ENCODE measurements at regions not wholly inside any gene's neighbourhood (a gene's known extent, or its start where the extent isn't known, plus 50 kb on each side); places are given as distances from the start of the nearest gene placed in this dataset.

DNA sequence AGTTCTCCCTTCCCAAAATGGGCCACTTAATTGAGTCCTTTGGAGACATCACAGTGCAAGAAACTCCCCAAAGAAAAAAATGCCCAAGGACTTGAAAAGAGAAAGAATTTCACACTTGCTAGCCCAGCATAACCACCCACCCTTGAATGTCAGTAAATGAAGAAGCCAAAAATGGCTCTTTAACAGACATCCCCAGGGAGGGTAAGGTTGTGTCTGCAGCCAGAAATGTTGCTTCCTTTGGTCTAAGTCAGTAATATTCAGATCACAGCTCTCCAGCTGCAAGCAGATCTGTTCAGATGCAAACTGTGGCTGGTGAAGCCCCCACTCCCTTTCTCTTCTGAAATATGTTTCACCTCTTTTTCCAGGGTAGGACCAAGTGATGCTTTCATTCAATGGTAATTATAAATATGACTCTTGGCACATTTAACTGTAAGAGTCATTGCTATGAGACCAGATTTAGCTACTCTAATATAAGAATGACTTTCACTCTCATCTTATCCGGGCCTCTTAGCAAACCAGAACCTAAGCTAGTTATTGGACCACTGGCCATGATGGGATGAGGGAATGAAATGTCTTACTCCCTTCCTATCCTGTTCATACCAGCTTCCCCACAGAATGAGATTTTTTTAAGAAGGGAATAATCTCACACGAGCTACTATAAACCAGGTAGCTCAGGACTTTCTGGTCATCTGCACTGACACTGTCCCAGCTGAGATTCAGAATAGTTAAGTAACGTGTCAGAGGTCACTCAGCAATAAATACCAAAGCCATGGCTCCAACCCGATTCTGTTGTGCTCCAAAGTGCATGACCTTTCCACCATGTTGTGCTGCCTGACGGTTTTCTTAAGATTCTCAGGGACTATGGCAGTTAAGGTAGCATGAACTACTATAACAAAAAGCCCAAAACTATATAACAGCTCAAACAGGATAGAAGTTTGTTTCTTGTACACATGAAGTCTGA lies 234.1 kb downstream of the FOXO1 start:
- Histone ChIP-seq H3K9me3 (no peaks in the 10 kb centered on the region), H3K27ac (no peak overlapping the region), H3K27me3 (no peaks in the 10 kb centered on the region), H3K4me1 (ENCODE audit: control insufficient read depth in 1 of 2, insufficient read depth in 1 of 2, low read depth in 1 of 2, low read length in 1 of 2) (no peaks in the 10 kb centered on the region), H3K4me3 (ENCODE audit: low read depth in 1 of 2, low read length in 1 of 2) (no peak overlapping the region), H3K36me3 (no peaks in the 10 kb centered on the region)
- TF ChIP-seq, protein P1, sequence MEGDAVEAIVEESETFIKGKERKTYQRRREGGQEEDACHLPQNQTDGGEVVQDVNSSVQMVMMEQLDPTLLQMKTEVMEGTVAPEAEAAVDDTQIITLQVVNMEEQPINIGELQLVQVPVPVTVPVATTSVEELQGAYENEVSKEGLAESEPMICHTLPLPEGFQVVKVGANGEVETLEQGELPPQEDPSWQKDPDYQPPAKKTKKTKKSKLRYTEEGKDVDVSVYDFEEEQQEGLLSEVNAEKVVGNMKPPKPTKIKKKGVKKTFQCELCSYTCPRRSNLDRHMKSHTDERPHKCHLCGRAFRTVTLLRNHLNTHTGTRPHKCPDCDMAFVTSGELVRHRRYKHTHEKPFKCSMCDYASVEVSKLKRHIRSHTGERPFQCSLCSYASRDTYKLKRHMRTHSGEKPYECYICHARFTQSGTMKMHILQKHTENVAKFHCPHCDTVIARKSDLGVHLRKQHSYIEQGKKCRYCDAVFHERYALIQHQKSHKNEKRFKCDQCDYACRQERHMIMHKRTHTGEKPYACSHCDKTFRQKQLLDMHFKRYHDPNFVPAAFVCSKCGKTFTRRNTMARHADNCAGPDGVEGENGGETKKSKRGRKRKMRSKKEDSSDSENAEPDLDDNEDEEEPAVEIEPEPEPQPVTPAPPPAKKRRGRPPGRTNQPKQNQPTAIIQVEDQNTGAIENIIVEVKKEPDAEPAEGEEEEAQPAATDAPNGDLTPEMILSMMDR (IDR thresholded peaks at IDR 0.05): no peak

DNA sequence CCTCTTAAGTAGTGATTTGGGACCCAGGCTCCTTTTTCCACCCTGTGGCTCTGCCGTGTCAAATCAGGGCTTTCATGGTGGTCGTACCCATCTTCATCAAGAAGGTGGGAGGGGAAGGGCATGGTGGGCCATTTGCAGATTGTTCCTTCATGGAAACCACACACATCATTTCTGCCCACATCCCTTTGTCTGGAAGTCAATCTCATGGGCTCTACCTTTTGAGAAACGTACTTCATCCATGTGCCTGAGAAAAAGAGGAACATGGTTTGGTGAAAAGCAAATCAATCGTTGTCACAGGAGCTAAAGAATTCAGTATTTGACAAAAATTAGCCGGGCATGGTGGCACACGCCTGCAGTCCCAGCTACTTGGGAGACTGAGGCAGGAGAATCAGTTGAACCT lies 233.4 kb downstream of the FOXO1 start:
- no peak overlapping the region for H3K27ac ChIP-seq
- no peak overlapping the region for H3K4me3 ChIP-seq (ENCODE audit: low read depth in 1 of 2, low read length in 1 of 2)
- no peaks in the 10 kb centered on the region for H3K36me3 ChIP-seq
- H3K27me3 ChIP-seq: no peaks in the 10 kb centered on the region
- no peaks in the 10 kb centered on the region for H3K4me1 ChIP-seq (ENCODE audit: control insufficient read depth in 1 of 2, insufficient read depth in 1 of 2, low read depth in 1 of 2, low read length in 1 of 2)
- TF ChIP-seq, protein P1 (IDR thresholded peaks at IDR 0.05): no peak
- H3K9me3 ChIP-seq: no peaks in the 10 kb centered on the region

DNA sequence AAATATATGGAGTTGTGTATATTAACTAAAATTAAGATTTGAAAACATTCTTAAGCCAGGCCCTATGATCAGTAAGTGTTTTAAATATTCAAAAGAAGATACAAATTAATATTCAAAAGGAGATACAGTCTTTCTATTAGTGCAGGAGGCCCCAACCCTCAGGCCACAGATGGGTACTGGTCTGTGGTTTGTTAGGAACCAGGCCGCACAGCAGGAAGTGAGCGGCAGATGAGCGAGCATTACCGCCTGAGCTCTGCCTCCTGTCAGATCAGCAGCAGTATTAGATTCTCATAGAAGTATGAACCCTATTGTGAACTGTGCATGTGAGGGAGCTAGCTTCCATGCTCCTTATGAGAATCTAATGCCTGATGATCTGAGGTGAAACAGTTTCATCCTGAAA lies 232.9 kb downstream of the FOXO1 start:
- H3K27me3 ChIP-seq: no peaks in the 10 kb centered on the region
- no peaks in the 10 kb centered on the region for H3K36me3 ChIP-seq
- no peaks in the 10 kb centered on the region for H3K9me3 ChIP-seq
- TF ChIP-seq, protein P1 (IDR thresholded peaks at IDR 0.05): no peak
- H3K27ac ChIP-seq: no peak overlapping the region
- H3K4me1 ChIP-seq (ENCODE audit: control insufficient read depth in 1 of 2, insufficient read depth in 1 of 2, low read depth in 1 of 2, low read length in 1 of 2): no peaks in the 10 kb centered on the region
- no peak overlapping the region for H3K4me3 ChIP-seq (ENCODE audit: low read depth in 1 of 2, low read length in 1 of 2)

DNA sequence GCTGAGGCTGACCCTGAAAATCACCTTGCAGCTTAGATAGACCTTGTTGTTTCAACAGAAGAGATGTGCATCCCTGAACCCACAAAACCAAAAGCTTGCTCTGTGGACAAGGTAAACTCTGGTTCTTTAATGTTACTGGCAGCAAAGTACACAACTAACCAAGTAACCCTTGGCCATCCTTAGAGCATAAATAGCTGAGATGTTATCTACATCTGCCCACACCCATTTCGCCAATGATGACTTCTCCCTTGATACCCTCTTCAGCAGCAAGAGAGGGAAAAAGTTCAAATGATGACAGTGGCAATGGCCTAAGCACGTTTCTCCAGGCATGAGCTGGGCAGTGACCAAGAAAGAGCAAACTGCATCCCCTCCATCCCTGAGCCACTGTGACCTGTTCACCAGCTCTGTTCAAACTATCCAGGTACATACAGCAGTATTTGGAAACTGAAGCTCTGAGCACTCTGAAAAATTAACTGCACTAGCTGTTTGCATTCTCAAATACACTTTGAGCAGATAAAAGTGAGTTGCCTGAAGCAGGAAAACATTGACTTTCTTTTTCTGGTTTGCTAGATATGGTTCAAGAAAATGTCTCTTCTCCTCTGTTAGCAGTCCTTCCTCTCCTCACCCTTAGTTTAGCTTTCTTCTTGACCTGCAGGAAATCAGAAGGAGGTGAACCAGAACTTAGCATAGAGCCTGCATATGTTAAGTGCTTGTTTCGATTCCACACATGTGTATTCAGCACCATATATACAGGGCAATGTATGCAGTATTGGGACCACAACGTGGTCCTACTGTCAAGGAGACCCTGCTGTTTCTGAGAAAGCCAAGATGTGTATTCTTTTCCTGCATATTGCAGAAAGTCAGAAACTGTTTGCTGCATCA lies 231.7 kb downstream of the FOXO1 start:
- TF ChIP-seq, protein P1 (IDR thresholded peaks at IDR 0.05): no peak
- Histone ChIP-seq H3K4me1 (ENCODE audit: control insufficient read depth in 1 of 2, insufficient read depth in 1 of 2, low read depth in 1 of 2, low read length in 1 of 2) (no peaks in the 10 kb centered on the region), H3K9me3 (no peaks in the 10 kb centered on the region), H3K4me3 (ENCODE audit: low read depth in 1 of 2, low read length in 1 of 2) (no peak overlapping the region), H3K27me3 (no peaks in the 10 kb centered on the region), H3K27ac (no peak overlapping the region), H3K36me3 (no peaks in the 10 kb centered on the region)

DNA sequence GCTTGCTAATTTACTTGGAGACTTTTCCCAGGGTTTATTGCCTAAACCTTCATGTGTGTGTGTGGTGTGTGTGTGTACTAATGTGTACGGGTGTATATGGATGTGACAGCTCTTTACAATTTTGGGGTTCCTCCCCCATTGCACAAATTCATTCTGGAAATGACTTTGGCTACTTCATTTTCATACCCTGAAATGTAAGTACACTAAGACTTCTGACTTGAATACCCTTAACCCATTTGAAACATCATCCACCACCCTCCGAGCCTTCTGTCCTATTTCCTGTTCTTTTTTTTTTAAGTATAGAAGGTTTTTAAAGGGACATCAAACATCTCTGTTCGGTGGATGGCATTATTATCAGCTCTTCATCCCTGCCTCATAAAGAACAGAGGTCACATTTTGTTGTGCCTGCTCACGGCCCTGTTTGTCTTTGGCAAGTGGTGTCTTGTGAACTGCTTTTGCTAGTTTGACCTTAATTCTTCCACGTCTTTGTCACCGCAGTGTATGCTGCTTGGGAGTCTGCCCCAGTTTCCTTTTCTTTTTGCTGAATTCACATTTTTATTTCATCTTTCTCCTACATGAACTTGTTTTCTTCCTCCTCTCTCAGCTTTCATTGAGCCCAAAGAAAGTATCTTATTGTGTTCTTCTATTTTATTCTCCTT lies 228.3 kb downstream of the FOXO1 start:
- H3K27ac ChIP-seq: no peak overlapping the region
- H3K9me3 ChIP-seq: no peaks in the 10 kb centered on the region
- TF ChIP-seq, protein P1 (IDR thresholded peaks at IDR 0.05): no peak
- no peak overlapping the region for H3K4me3 ChIP-seq (ENCODE audit: low read depth in 1 of 2, low read length in 1 of 2)
- no peaks in the 10 kb centered on the region for H3K36me3 ChIP-seq
- H3K27me3 ChIP-seq: no peaks in the 10 kb centered on the region
- no peaks in the 10 kb centered on the region for H3K4me1 ChIP-seq (ENCODE audit: control insufficient read depth in 1 of 2, insufficient read depth in 1 of 2, low read depth in 1 of 2, low read length in 1 of 2)
